KMS-11 (cell line): ENCODE measurements at regions not wholly inside any gene's neighbourhood (a gene's known extent, or its start where the extent isn't known, plus 50 kb on each side); places are given as distances from the start of the nearest gene placed in this dataset.

ENCODE experiments used
- H2AFZ ChIP-seq: fragments of 200-600 bp; sonication (generic); 2 replicates; pipeline ENCODE4 v1.6.1; 2016; ENCODE audit warnings: antibody characterized with exemption, mixed run types, low read depth
- H3K27ac ChIP-seq: fragments of 200-600 bp; sonication (generic); 2 replicates; pipeline ENCODE4 v1.6.1; 2016; ENCODE audit warnings: mild to moderate bottlenecking, mixed run types
- H3K27me3 ChIP-seq: fragments of 200-600 bp; sonication (generic); 2 replicates; pipeline ENCODE4 v1.6.1; 2017; ENCODE audit warnings: mild to moderate bottlenecking, low read depth, mixed run types, moderate library complexity; ENCODE audit not compliant: insufficient read depth
- H3K36me3 ChIP-seq: fragments of 200-600 bp; sonication (generic); 2 replicates; pipeline ENCODE4 v1.6.1; 2017; ENCODE audit warnings: mild to moderate bottlenecking, mixed run types; ENCODE audit not compliant: insufficient read depth
- H3K4me1 ChIP-seq: fragments of 200-600 bp; sonication (generic); 2 replicates; pipeline ENCODE4 v1.6.1; 2016; ENCODE audit warnings: mild to moderate bottlenecking, low read depth, mixed run types; ENCODE audit not compliant: poor library complexity, severe bottlenecking
- H3K4me2 ChIP-seq: fragments of 200-600 bp; sonication (generic); 2 replicates; pipeline ENCODE4 v1.7.0; 2016; ENCODE audit warnings: mild to moderate bottlenecking, mixed run types
- H3K4me3 ChIP-seq: fragments of 200-600 bp; sonication (generic); IDR thresholded peaks from 2 replicates; pipeline ENCODE4 v1.6.1; 2017; ENCODE audit warnings: low read depth, low read length, mixed read lengths; ENCODE audit not compliant: insufficient read depth
- H3K79me2 ChIP-seq: fragments of 200-600 bp; sonication (generic); 2 replicates; pipeline ENCODE4 v1.6.1; 2016; ENCODE audit warnings: low read depth, mixed run types; ENCODE audit not compliant: insufficient read depth
- H3K9ac ChIP-seq: fragments of 200-600 bp; sonication (generic); 2 replicates; pipeline ENCODE4 v1.6.1; 2016; ENCODE audit warnings: mild to moderate bottlenecking, mixed run types
- H4K20me1 ChIP-seq: fragments of 200-600 bp; sonication (generic); 2 replicates; pipeline ENCODE4 v1.6.1; 2016; ENCODE audit warnings: mild to moderate bottlenecking, mixed run types; ENCODE audit not compliant: insufficient read depth
- TF ChIP-seq, protein P1 (sequence below): fragments of 200-600 bp; sonication (generic); conservative IDR thresholded peaks from 2 replicates; pipeline ENCODE4 v1.6.1; 2017; ENCODE audit warnings: low read depth, mild to moderate bottlenecking, antibody characterized with exemption, low read length, moderate library complexity, mixed read lengths

DNA sequence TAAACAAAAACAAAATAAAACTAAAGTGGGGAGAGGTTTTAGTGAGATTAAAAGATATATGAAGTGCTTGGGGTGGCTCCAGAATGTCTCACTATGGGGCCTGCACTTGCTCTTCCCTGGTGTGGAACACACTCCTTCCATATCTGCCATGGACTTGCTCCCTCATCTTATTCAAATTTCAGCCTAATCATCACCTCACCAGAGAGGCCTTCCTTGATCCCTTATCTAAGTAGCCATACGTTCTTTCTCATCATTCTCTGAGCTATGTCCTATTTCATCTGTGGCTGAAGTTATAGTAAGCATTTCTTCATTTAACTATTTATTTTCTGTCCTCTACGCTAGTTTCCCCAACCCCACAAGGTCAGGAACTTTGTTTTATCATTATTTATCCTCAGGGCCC is 511.7 kb downstream of the NTRK3 start:
- TF ChIP-seq, protein P1, sequence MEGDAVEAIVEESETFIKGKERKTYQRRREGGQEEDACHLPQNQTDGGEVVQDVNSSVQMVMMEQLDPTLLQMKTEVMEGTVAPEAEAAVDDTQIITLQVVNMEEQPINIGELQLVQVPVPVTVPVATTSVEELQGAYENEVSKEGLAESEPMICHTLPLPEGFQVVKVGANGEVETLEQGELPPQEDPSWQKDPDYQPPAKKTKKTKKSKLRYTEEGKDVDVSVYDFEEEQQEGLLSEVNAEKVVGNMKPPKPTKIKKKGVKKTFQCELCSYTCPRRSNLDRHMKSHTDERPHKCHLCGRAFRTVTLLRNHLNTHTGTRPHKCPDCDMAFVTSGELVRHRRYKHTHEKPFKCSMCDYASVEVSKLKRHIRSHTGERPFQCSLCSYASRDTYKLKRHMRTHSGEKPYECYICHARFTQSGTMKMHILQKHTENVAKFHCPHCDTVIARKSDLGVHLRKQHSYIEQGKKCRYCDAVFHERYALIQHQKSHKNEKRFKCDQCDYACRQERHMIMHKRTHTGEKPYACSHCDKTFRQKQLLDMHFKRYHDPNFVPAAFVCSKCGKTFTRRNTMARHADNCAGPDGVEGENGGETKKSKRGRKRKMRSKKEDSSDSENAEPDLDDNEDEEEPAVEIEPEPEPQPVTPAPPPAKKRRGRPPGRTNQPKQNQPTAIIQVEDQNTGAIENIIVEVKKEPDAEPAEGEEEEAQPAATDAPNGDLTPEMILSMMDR = no peak
- no peak overlapping the region for H2AFZ ChIP-seq

GRCh38 chr15:87743562-87743961 is 513.0 kb downstream of the NTRK3 start:
- no peak overlapping the region for H2AFZ ChIP-seq
- H3K4me3 ChIP-seq = no peak overlapping the region
- H3K27me3 ChIP-seq = no peaks in the 10 kb centered on the region
- no peak overlapping the region for H3K4me2 ChIP-seq
- TF ChIP-seq, protein P1 = no peak
- H3K9ac ChIP-seq = no peak overlapping the region
- no peaks in the 10 kb centered on the region for H3K79me2 ChIP-seq
- no peaks in the 10 kb centered on the region for H4K20me1 ChIP-seq
- no peaks in the 10 kb centered on the region for H3K36me3 ChIP-seq
- H3K27ac ChIP-seq = no peak overlapping the region
- no peaks in the 10 kb centered on the region for H3K4me1 ChIP-seq

More for the DNA sequence above, 511.7 kb downstream of the NTRK3 start:
- H3K9ac ChIP-seq = no peak overlapping the region
- no peak overlapping the region for H3K4me3 ChIP-seq
- no peaks in the 10 kb centered on the region for H4K20me1 ChIP-seq
- H3K79me2 ChIP-seq = no peaks in the 10 kb centered on the region
- H3K27ac ChIP-seq = no peak overlapping the region
- no peaks in the 10 kb centered on the region for H3K36me3 ChIP-seq
- H3K27me3 ChIP-seq = no peaks in the 10 kb centered on the region
- no peaks in the 10 kb centered on the region for H3K4me1 ChIP-seq
- no peak overlapping the region for H3K4me2 ChIP-seq

GRCh38 chr15:87741350-87741749 is 515.2 kb downstream of the NTRK3 start:
- no peak overlapping the region for H2AFZ ChIP-seq
- H3K79me2 ChIP-seq = no peaks in the 10 kb centered on the region
- H3K9ac ChIP-seq = no peak overlapping the region
- no peak overlapping the region for H3K27ac ChIP-seq
- no peak overlapping the region for H3K4me3 ChIP-seq
- H4K20me1 ChIP-seq = no peaks in the 10 kb centered on the region
- no peaks in the 10 kb centered on the region for H3K36me3 ChIP-seq
- TF ChIP-seq, protein P1 = no peak
- H3K27me3 ChIP-seq = no peaks in the 10 kb centered on the region
- no peak overlapping the region for H3K4me2 ChIP-seq
- no peaks in the 10 kb centered on the region for H3K4me1 ChIP-seq

GRCh38 chr15:87740655-87741344 is 515.7 kb downstream of the NTRK3 start:
- TF ChIP-seq, protein P1 = no peak
- no peak overlapping the region for H3K4me2 ChIP-seq
- H3K9ac ChIP-seq = no peak overlapping the region
- H4K20me1 ChIP-seq = no peaks in the 10 kb centered on the region
- no peaks in the 10 kb centered on the region for H3K79me2 ChIP-seq
- no peak overlapping the region for H3K27ac ChIP-seq
- H2AFZ ChIP-seq = no peak overlapping the region
- H3K36me3 ChIP-seq = no peaks in the 10 kb centered on the region
- no peaks in the 10 kb centered on the region for H3K4me1 ChIP-seq
- no peaks in the 10 kb centered on the region for H3K27me3 ChIP-seq
- no peak overlapping the region for H3K4me3 ChIP-seq
